PFSK-1 (cell line): ENCODE measurements at regions not wholly inside any gene's neighbourhood (a gene's known extent, or its start where the extent isn't known, plus 50 kb on each side); places are given as distances from the start of the nearest gene placed in this dataset.

Experiments
- POLR2AphosphoS5 ChIP-seq: IDR thresholded peaks from 2 replicates; pipeline ENCODE4 v1.6.1; 2012; ENCODE audit warnings: low read depth, mild to moderate bottlenecking, control low read depth, low read length, moderate library complexity
- TAF1 ChIP-seq: IDR thresholded peaks from 2 replicates; pipeline ENCODE4 v1.6.1; 2012; ENCODE audit warnings: low read length, control low read depth, borderline replicate concordance; ENCODE audit not compliant: insufficient read depth

GRCh38 chr6:128696691-128697689 lies 176.6 kb upstream of the PTPRK start:
- no peak for TF ChIP-seq TAF1
- TF ChIP-seq POLR2AphosphoS5, result no peak
